ENCODE measurements at regions not wholly inside any gene's neighbourhood (a gene's known extent, or its start where the extent isn't known, plus 50 kb on each side); places are given as distances from the start of the nearest gene placed in this dataset.

DNA sequence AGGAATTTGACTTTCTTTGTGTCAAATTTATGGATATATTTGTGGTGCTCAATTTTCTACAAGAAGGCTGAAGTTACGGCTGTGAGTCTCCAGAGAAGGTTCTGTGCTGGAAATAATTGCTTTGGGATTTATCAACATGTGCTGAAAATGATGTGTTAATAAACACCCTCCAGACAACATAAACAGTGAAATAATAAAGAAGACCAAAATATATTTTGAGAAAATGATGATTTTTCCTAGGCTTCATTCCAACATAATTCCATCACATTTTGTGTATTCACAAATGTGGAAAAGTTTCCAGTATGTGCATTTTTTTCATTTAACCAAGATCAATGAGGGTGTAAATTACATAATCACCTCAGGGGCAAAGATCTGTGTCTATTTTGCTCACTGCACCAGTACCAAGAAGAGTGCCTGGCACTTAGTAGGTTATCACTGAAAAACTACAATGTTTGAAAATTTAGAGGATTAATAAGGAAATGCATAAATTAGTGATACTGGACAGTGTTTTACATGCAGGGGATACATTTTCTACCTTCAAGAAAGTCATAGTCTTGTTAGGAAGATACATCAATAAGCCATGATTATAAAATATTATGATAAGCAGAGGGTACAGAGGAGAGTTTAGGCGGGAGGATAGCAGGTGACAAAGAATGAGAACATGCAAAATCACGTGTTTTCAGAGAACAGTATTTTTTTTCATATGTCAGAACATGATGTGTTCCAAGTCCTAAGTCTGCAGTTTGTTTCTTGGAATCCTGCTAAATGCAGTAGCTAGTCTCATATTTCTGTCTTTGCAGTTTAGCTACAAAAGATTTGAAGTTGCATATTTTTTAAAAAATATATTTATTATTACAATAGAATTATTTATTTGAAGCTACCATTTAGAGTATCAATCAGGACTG, 127.6 kb upstream of the DLGAP1 start:
- TF ChIP-seq CTCF (IDR thresholded peaks at IDR 0.05; ENCODE audit: low read length): no peak
- TF ChIP-seq EZH2 (IDR thresholded peaks at IDR 0.05; ENCODE audit: borderline replicate concordance, low read length): no peak
- H3K27me3 ChIP-seq (ENCODE audit: insufficient read depth, low read length): no peaks in the 10 kb centered on the region
- no peaks in the 10 kb centered on the region for H3K9me2 ChIP-seq (ENCODE audit: low read depth, low read length)
- no peak overlapping the region for H3K4me2 ChIP-seq (ENCODE audit: low read length)
- 0 out of 2 replicates have a peak, but pooled peaks cover 1% of the 10 kb centered on the region for H3K9me3 ChIP-seq (ENCODE audit: low read length)
- H3K36me3 ChIP-seq (ENCODE audit: insufficient read depth, low read length): no peaks in the 10 kb centered on the region
- no peak overlapping the region for H2AFZ ChIP-seq (ENCODE audit: low read length)
- no peak overlapping the region for H3K27ac ChIP-seq (ENCODE audit: low read depth, low read length, poor library complexity, severe bottlenecking)
- H3F3A ChIP-seq (ENCODE audit: insufficient read depth, low read length): no peaks in the 10 kb centered on the region
- H3K9ac ChIP-seq (ENCODE audit: low read length): no peak overlapping the region
- H3K4me3 ChIP-seq (ENCODE audit: low read depth, low read length, poor library complexity, severe bottlenecking): no peak overlapping the region
- no peaks in the 10 kb centered on the region for H3K79me2 ChIP-seq (ENCODE audit: insufficient read depth, low read length)
- H4K20me1 ChIP-seq (ENCODE audit: insufficient read depth, low read length): no peaks in the 10 kb centered on the region
- H3K4me1 ChIP-seq (ENCODE audit: insufficient read depth, low read length, severe bottlenecking): no peaks in the 10 kb centered on the region

- no peaks in the 10 kb centered on the region for H4K20me1 ChIP-seq (ENCODE audit: insufficient read depth, low read length)
- H3K9me3 ChIP-seq (ENCODE audit: low read length): 0 out of 2 replicates have a peak, but pooled peaks cover 3% of the 10 kb centered on the region
- no peaks in the 10 kb centered on the region for H3K4me1 ChIP-seq (ENCODE audit: insufficient read depth, low read length, severe bottlenecking)
- H3K9ac ChIP-seq (ENCODE audit: low read length): no peak overlapping the region
- H3K79me2 ChIP-seq (ENCODE audit: insufficient read depth, low read length): no peaks in the 10 kb centered on the region
- no peaks in the 10 kb centered on the region for H3K27me3 ChIP-seq (ENCODE audit: insufficient read depth, low read length)
- no peak overlapping the region for H3K27ac ChIP-seq (ENCODE audit: low read depth, low read length, poor library complexity, severe bottlenecking)
- no peaks in the 10 kb centered on the region for H3K9me2 ChIP-seq (ENCODE audit: low read depth, low read length)
- TF ChIP-seq EZH2 (IDR thresholded peaks at IDR 0.05; ENCODE audit: borderline replicate concordance, low read length) (no peak), CTCF (IDR thresholded peaks at IDR 0.05; ENCODE audit: low read length) (no peak)
- no peak overlapping the region for H3K4me2 ChIP-seq (ENCODE audit: low read length)
- no peak overlapping the region for H2AFZ ChIP-seq (ENCODE audit: low read length)
- no peak overlapping the region for H3K4me3 ChIP-seq (ENCODE audit: low read depth, low read length, poor library complexity, severe bottlenecking)
- no peaks in the 10 kb centered on the region for H3F3A ChIP-seq (ENCODE audit: insufficient read depth, low read length)
- no peaks in the 10 kb centered on the region for H3K36me3 ChIP-seq (ENCODE audit: insufficient read depth, low read length)
These were observed 126.9 kb upstream of the DLGAP1 start for GRCh38 chr18:4581966-4582365.

- Histone ChIP-seq H3K27ac (ENCODE audit: low read depth, low read length, poor library complexity, severe bottlenecking) (no peak overlapping the region), H3K4me1 (ENCODE audit: insufficient read depth, low read length, severe bottlenecking) (no peaks in the 10 kb centered on the region), H3K27me3 (ENCODE audit: insufficient read depth, low read length) (no peaks in the 10 kb centered on the region), H3K9ac (ENCODE audit: low read length) (no peak overlapping the region), H4K20me1 (ENCODE audit: insufficient read depth, low read length) (no peaks in the 10 kb centered on the region), H3K9me2 (ENCODE audit: low read depth, low read length) (no peaks in the 10 kb centered on the region), H3K4me2 (ENCODE audit: low read length) (no peak overlapping the region), H3K79me2 (ENCODE audit: insufficient read depth, low read length) (no peaks in the 10 kb centered on the region), H2AFZ (ENCODE audit: low read length) (no peak overlapping the region), H3K36me3 (ENCODE audit: insufficient read depth, low read length) (no peaks in the 10 kb centered on the region), H3K9me3 (ENCODE audit: low read length) (0 out of 2 replicates have a peak, but pooled peaks cover 6% of the 10 kb centered on the region), H3K4me3 (ENCODE audit: low read depth, low read length, poor library complexity, severe bottlenecking) (no peak overlapping the region), H3F3A (ENCODE audit: insufficient read depth, low read length) (no peaks in the 10 kb centered on the region)
- no peak for TF ChIP-seq EZH2 (IDR thresholded peaks at IDR 0.05; ENCODE audit: borderline replicate concordance, low read length)
- no peak for TF ChIP-seq CTCF (IDR thresholded peaks at IDR 0.05; ENCODE audit: low read length)
These were observed 123.3 kb upstream of the DLGAP1 start for GRCh38 chr18:4578449-4578848.
